Activated CD4-positive, alpha-beta T cell treated with anti-CD3 and anti-CD28 coated beads for 24 hours (primary cell): ENCODE measurements at regions not wholly inside any gene's neighbourhood (a gene's known extent, or its start where the extent isn't known, plus 50 kb on each side); places are given as distances from the start of the nearest gene placed in this dataset.
"Not testable (repeated sequence)": the region's sequence is repeated elsewhere in the genome, so short reads cannot be mapped to it uniquely, and the experiment has no call there.

Experiments
- DNase-seq, 2 donors: peaks; one replicate each; pipeline ENCODE4 v3.0.0-alpha.2; 2020; ENCODE audit warnings: low read depth in 2 of 2

DNA sequence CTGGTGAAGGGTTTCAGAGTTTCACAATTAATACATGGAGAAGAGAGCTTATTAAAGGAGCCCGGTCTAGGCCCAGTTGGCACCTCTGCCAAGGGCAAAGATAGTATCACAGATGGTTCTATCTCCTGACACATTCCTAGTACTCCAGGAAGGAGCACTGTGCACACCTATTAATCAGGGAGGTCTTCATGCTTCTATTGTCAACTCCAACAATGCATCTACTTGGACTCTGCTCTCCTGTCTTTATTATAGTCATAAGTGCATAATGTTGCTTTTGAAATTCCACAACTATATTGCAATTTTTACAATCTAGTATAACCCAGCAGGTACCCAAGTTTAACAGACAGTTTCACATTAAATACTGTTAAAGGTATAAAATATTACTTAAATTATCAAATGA is 174.5 kb upstream of the TSC22D1 start:
- DNase-seq, result no peak

DNA sequence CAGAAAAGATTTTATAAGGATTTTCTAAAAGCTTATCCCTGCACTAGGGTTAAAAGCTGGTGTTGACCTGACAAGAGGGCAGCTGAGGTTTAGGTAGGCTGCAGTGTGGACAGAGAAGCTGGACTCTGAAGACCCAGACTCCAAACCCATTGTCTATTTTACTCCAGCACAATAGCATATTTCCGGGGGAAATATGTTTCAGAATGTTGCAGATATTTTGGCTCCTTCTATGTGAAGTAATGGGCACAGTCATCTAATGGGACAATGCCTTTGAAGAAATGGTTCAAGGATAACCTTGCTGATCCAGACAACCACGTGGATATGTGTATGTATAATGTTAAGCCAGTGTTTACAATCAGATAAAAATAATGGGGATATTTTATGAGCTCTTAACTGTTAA is 173.8 kb upstream of the TSC22D1 start:
- no peak for DNase-seq

DNA sequence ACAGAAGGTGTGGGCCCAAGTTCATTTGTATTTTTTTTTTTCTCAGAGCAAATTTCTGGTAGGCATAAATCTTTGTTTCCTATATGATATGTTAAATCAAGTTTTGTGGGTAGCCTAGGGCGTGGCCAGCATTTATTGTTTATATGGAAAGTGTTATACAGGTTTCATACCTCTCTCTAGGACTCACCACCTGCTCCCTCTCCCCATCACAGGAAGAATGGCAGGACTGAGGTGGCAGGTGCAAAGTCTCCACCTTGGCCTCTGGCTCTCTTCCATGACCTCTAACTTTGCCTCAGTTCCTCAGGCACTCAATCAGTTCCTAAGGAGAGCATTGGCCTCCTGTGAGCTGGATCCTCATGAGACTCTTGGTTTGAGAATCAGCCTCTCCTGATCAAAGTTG is 172.3 kb upstream of the TSC22D1 start:
- DNase-seq, result no peak

DNA sequence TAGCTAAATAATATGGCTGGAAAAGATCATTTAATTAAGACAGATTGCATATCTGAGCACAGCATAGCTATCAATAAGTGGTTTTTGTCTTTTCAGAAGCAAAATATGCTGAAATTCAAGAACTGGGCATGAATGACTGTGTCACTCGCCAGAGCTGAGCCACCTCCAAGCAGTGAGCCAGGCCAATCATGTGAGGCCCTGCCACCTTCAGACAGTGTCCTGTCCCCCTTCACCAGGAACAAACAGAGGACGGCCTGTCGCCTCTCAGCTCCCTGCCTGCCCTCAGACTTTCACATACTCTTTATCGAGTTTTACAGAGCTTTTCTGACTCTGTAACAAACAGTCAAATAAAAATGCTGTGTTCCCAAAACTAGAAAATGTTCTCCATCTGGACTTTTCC is 171.0 kb upstream of the TSC22D1 start:
- DNase-seq, result no peak

DNA sequence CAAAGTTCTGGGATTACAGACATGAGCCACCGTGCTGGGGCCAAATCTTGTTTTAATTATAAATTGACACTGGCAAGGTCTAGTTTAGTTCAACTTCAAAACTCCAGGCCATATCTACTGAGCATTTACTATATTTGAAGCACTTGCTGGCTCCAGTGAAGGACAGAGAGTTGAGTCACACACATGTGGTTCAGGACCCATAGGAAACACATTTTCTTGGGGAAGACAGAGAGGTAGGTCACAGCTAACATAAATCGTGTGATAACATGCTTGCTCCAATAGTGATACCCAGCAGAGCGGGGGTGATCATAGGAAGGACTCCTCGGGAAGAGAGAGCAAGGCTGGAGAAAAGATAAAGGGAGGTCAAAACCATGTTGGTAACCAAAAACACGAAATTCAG is 170.6 kb upstream of the TSC22D1 start:
- no peak for DNase-seq

DNA sequence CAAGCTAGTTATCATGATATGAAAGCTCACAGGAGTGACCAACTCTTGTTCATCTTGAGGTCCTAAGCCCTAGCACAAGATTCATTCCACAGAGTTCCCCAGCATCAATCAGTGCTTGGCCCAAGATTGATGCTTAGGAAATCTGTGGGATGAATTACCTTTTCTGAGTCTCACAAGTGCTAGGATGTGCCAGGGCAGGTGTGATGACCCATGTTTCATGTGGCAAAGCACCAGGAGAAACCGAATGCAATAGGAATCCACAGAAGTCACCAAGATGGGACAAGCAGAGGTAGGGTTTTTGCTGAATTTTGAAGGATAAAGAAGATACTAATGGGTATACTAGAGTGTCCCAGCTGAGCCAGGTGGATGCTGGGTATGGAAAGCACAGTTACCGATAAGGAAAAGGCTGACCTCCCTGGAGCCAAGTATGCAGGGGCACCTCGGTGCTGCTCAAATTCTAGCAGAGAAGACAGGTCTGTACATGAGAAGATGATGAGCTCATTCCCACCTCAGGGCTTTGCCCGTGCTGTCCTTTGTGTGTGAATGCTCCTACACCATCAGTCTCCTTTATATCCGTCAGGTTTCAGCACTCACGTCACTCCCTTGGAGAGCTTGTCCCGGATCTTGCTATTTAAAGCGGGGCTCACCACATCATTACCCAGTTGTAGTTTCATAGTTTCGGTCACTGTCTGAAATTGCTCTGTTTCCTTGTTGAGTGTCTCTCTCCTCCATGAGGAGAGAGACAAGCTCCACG is 168.9 kb upstream of the TSC22D1 start:
- no peak for DNase-seq

DNA sequence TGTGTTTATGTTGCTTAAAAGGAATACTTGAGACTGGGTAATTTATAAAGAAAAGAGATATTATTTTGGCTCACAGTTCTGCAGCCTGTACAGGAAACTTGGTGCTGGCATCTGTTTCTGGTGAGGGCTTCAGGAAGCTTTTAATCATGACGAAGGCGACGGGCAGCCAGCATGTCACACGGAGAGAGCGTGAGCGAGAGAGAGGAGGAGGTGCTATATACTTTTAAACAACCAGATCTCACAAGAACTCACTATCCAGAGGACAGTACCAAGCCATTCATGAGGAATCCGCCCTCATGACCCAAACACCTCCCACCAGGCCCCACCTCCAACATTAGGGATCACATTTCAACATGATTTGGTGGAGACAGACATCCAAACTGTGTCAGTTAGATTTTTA is 163.4 kb upstream of the TSC22D1 start:
- DNase-seq, result no peak

DNA sequence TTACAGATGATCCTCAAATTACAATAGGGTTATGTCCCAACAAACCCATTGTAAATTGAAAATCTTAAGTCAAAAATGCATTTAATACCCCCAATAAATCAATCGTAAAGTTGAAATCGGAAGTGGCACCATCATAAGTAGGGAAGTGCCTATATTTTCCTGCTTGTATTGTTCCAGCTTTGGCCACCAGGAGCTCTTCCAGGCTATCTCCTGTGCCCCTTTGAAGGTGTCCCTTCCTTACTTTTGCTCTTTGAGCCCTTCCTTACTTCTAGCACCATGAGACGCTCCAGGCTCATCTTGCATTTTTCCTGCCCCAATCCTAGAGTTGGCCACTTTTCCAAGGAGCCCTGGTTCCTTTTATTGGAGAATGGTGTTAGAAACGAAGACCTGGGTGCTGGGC is 163.0 kb upstream of the TSC22D1 start:
- no peak for DNase-seq

DNA sequence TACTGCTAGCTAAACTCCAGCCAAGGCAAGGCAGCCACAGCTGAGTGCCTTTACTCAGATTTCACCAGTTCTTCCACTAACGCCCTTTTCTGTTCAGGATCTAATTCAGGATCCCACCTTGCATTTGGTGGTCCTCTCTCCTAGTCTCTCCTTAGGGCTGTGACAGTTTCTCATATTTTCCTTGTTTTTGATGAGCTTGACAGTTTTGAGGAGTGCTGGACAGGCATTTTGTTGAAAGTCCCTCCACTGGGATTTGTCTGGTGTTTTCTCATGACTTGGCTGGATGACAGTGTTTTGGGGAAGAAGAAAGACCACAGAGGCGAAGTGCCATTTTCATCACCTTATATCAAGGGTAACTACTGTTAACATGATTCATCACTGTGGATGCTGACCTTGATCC is 162.3 kb upstream of the TSC22D1 start:
- no peak for DNase-seq

DNA sequence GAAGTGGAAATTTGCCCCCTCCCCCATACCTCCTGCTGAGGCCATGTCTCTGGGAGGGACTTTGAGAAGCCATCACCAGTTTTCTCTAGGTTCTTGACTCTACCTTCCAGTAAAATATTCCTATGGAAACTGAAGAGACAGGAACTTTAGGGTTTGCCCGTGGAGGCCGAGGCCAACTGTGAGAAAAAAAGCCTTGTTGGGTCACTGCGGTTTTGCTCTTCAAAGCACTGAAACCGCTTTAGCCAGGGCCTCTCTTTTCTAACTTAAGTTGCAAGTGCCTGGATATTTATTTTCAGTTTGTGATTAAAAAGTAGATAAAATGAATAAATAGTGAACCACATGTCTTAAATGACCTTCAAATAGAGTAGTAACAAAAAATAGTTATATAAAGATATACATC is 159.7 kb upstream of the TSC22D1 start:
- DNase-seq, result no peak

DNA sequence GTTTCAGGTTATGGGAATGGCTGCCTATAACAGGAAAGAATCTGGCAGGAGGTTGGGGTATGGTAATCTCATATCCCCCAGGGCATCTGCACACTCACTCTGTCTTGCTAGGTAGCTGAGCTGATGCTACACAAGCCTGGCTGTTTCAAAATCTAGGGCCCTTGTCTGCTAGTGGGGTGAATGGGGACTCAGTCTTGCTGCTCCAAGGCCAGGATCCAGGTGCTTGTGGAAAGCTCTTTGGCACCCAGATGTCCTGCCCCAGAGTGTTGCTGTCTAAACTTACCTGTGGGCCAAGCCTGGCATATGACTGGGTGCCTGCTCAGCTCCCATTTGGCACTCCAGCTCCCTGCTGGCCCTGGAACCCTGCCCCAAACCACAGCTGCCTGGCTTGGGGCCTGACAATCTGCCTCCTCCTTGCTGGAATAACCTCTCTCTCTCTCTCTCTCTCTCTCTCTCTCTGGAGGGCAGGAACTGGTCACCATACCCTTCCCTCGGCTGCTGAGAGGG is 158.1 kb upstream of the TSC22D1 start:
- no peak for DNase-seq

DNA sequence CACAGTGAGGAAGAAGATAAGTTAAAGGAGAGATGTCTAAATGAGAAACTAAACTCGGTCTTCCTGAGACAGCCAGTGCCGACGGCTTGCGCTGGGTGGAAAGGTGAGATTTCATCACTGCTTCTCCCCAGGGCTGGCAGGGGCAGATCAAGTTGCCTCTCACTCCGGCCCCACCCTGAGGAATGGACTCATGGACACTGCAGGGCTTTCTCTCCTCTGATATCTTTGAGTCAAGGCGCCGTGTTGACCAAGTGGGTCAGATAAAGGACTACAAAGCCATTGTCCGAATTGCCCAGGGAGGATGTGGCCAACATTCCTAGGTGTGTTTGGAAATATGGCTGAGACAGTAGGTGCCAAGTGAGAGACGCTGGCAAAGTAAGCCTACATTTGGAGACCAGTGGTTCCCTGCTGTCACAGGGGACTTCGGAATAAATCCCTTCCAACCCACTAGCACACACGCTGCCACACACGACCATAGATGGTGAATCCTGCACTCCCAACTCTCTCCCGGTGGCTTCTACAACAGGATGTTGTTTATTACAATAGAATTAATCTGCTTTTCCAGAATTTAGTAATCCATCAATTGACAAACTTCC is 156.5 kb upstream of the TSC22D1 start:
- no peak for DNase-seq

DNA sequence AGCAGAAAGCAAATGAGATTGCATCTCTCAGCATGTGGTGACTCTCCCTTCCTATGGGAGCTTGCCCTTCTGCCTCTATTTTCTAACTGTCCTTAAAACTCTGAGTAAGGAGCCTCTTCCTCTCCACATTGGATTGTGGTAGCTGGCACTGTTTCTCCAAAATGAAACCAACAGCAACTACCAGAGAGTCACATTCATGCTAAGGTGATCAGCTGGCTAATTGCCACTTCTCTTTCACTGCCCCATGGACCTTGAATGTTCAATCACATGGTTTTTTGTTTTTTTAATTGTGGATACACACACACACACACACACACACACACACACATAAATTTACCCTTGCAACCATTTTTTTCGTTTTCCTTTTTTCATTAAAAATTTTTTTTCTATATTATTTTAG is 154.7 kb upstream of the TSC22D1 start:
- no peak for DNase-seq

DNA sequence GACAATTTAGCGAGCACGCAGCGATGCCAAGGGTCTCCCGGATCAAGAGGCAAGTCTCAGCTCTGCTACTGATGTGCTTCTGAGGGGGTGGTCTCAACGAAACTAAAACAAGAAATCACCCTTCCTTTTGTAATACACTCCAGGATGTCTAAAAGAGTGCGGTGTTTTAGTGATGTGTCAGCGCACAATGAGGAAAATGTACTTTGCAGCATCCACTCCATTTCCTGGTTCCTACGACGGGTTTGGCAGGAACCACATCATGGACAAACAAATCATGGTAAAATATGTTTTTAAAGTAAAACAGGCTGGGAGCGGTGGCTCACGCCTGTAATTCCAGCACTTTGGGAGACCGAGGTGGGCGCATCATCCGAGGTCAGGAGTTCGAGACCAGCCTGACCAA is 154.0 kb upstream of the TSC22D1 start:
- no peak for DNase-seq

DNA sequence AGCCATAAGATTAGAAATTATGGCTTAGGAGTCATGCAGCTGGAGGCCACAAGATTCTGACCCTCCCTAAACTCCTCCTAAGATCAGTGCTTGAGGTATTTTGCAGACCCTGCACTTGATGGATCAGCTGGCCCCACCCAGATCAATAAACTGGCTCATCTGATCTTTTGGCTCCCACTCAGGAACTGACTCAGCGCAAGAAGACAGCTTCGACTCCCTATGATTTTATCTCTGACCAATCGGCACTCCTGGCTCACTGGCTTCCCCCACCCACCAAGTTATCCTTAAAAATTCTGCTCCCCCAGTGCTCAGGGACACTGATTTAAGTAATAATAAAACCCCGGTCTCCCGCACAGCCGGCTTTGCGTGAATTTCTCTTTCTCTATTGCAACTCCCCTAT is 151.5 kb upstream of the TSC22D1 start:
- DNase-seq, result not testable (repeated sequence)

DNA sequence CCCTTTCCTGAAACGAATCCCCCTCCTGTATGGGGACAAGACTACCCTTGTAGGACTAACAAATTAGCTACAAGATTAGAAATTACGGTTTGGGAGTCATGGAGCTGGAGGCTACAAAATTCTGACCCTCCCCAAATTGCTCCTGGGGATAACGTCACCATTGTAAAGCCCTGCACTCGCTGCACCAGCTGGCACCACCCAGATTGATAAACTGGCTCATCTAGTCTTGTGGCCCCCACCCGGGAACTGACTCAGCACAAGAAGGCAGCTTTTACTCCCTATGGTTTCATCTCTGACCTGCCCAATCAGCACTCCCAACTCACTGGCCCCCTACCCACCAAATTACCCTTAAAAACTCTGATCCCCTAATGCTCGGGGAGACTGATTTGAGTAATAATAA is 150.6 kb upstream of the TSC22D1 start:
- DNase-seq, result no peak

DNA sequence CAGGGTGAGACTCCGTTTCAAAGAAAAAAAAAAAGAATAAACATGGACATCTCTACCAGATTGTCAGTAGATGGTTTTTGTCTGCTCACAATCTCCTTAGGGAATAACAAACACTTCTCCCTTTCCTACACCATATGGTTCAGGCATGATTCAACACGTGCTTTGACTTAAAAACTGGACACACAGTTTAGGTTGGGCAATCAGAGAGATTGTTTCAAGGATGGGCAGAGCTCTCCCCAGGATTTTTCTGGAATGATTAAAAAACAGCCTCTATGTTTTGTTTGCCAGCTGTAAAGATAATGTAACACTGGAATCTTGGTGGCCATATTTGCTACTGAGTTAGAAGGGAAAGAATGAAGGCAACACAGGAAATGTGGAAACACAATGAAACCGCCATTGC is 150.1 kb upstream of the TSC22D1 start:
- no peak for DNase-seq

DNA sequence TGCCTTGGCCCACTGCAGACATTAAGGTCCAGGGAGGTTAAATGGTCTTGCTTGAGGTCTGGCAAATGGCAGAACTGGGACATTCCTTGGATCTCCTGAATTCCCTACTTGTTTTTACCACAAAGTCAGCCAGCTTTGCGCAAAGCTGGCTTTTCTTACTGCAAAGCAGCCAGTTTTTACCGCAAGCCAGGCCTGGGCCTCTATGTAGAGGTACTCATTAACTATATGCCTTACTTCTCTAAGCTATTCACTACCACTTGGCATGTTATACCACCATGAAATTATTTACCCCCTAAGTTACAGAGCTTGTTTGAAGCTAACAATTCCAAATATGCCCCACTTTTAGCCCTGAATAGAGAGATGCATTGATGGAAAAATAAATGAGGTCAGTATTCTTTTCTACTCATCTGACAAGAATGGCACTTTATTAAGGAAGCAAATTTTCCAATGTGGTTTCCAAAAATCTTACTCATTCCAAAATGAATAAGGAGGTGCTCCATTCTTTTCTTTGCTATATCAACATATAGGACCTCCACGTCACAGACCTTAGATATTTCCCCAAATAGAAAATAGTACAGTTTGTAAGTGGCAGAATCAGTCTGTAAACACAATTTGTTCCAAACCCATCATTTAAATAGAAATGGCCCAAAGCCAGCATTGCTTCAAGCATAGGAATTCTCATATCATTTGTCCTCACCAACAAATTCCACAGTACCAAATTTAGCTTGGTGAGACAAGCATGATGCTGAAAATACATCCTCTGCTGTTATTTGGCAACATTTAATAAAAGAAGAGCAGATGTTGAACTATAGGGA is 143.9 kb upstream of the TSC22D1 start:
- DNase-seq, result no peak

DNA sequence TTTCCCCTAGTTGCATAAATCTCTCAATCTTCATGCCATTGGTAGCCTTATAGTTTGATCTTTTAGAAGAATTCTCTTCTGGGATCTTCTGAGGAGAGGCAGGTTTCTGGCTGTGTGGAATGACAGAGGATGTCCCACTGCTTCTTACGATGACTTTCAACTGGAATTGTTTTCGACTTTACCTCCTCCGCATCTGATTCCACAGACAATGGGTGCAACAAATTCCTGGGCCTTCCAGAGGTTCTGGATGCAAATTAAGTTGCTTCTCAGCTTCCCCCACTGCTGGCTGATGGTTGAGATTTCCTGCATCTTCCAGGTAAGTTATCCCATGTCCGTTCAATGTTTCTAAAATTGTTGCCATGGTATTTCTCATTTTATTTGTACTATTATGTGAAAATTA is 142.3 kb upstream of the TSC22D1 start:
- DNase-seq, result no peak

DNA sequence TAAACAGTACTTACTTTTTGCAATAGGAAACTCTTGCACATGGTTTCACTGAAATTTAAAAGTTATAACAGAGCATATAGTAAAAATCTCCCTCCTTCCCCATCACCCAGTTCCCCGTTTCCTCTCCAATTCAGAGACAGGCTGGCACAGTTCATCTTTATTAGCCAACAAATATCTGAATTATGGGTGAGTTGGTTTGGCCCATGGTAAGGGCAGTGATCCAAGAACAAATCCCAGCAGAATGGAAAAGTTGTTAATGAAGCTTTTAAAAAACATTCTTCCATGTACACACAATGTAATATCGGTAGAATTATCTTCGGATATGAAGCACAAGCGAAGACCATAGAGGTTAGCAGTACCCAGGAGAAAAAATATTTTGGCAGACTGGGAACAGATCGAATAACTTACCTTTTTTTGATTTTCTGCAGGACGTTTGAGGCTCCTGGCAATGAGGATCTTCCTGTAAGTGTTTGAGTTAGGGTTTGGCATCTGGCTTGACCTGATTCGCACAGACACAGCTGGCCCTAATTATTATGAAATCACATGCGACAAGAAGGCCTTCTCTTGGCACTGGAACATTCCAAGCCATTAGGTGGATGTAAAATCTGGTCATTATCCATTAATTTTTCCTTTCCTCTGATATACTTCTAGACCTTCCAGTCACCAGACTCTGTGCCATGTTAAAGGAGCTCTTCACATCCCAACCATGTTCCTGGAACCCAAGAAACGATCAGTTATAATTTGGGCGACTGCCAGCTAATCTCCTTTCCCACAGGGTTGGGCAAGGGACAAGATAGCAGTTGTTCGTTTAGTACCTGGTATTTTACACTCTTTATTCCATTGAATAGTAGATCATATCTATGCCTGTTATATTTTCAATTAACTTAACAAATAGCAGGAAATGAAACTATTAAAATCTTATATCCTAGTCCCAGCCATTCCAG is 139.4 kb upstream of the TSC22D1 start:
- no peak for DNase-seq

DNA sequence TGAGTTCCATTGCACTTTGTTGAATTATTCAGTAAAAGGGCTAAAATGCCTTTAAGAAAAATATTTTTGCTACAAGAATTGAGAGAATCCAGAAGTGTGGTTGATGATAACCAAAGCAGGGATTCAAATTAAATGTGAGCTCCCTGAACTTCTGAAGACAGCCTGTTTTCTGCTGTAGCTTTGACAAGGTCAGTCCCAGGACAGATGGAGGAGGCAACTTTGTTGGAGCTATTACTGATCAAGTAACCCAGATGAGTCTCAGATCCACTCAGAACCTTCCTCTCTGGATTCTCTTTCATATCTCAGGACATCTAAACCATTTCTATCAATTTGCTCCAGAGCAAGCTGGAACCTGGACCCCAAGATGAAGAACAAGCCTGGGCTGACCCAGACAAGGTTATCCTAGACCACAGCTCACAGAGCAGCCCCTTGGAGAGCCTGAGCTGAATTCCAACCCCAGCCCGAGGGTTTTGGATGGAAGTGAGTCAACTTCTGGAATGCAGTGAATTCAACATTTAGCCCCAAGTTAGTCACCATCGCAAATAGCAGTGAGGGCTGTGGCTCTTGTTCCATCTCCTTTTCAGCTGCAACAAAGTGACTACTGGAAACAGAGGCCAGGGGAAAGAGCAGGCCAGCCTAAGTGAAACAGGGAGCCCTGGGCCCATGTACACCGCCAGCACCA is 137.8 kb upstream of the TSC22D1 start:
- no peak for DNase-seq
